Stomach (tissue), 8 donors: ENCODE measurements at regions not wholly inside any gene's neighbourhood (a gene's known extent, or its start where the extent isn't known, plus 50 kb on each side); places are given as distances from the start of the nearest gene placed in this dataset.

Experiments used
- DNase-seq, 2 donors: peaks; one replicate each; pipeline versions ENCODE4 v3.0.0 to v3.0.0-alpha.2; 2013 to 2019
- H3K27ac ChIP-seq, 5 donors: fragments of 200-600 bp in 4 of 5; sonication (generic) in 4 of 5; one replicate each; pipeline ENCODE4 v1.5.1; 2013 to 2019; ENCODE audit warnings: mild to moderate bottlenecking in 1 of 5, moderate library complexity in 1 of 5
- H3K27me3 ChIP-seq, 3 donors: fragments of 200-600 bp; sonication (generic); one replicate each; pipeline ENCODE4 v1.5.1; 2017 to 2019; ENCODE audit warnings: mixed run types in 1 of 3
- H3K36me3 ChIP-seq, 4 donors: fragments of 200-600 bp; sonication (generic); 1 replicate in 3 of 4; 2 replicates in 1 of 4; pipeline ENCODE4 v1.5.1; 2016 to 2019
- H3K4me1 ChIP-seq, 4 donors: fragments of 200-600 bp; sonication (generic); one replicate each; pipeline ENCODE4 v1.5.1; 2016 to 2019
- H3K4me3 ChIP-seq, 4 donors: fragments of 200-600 bp; sonication (generic) in 3 of 4; one replicate each; pipeline ENCODE4 v1.5.1; 2016 to 2019; ENCODE audit warnings: mild to moderate bottlenecking in 1 of 4
- H3K9me3 ChIP-seq, 4 donors: fragments of 200-600 bp; sonication (generic); one replicate each; pipeline ENCODE4 v1.5.1; 2016 to 2019
- CTCF ChIP-seq, 7 experiments: fragments of 450-650 bp in 4 of 7; fragments of 200-600 bp in 3 of 7; sonication (generic) in 3 of 7; IDR thresholded peaks; one replicate each; pipeline ENCODE4 v1.5.1; 2016 to 2019; ENCODE audit warnings: antibody characterized with exemption in 7 of 7, control low read depth in 2 of 7, mild to moderate bottlenecking in 1 of 7
- EP300 ChIP-seq: sonication (generic); formaldehyde crosslinking; IDR thresholded peaks from one replicate; pipeline ENCODE4 v1.6.1; 2017; ENCODE audit warnings: antibody characterized with exemption
- POLR2A ChIP-seq, 4 donors: fragments of 450-650 bp; IDR thresholded peaks; one replicate each; pipeline ENCODE4 v1.6.1; 2016; ENCODE audit warnings: antibody characterized with exemption in 4 of 4, control low read depth in 2 of 4, mild to moderate bottlenecking in 1 of 4, moderate library complexity in 1 of 4
- POLR2AphosphoS5 ChIP-seq, 3 donors: sonication (generic); formaldehyde crosslinking; IDR thresholded peaks; one replicate each; pipeline ENCODE4 v1.6.1; 2016; ENCODE audit warnings: antibody characterized with exemption in 3 of 3
- WGBS, 5 donors: extraction: QIAGEN DNeasy Blood & Tissue Kit in 3 of 5; methylation state at CpG; one replicate each; pipeline versions ENCODE4 v1.1.5 to v1.1.7; 2013 to 2018; 5-methylcytosine and 5-hydroxymethylcytosine counted together
- intact Hi-C: fragments of 100-400 bp; cut with DNase I; formaldehyde crosslinking; loops from one replicate; pipeline ENCODE4 v1.15.1; 2023; ENCODE audit warnings: low total_unique reads
- donor health status: healthy with polysubstance abuse.
- donor health status: Bipolar disorder and iron deficiency.
- donor health status: healthy.

- TF ChIP-seq EP300 (no peak), POLR2AphosphoS5 (IDR thresholded peaks at IDR 0.05) (no peak), CTCF (IDR thresholded peaks at IDR 0.05) (no peak), POLR2A (IDR thresholded peaks at IDR 0.05) (no peak)
- Histone ChIP-seq H3K36me3 (no peaks in the 10 kb centered on the region), H3K4me3 (no peak overlapping the region), H3K27me3 (no peaks in the 10 kb centered on the region), H3K9me3 (no peaks in the 10 kb centered on the region), H3K27ac (no peak overlapping the region), H3K4me1 (no peaks in the 10 kb centered on the region)
- no peak for DNase-seq
- intact Hi-C loops: no loop called here
- 75 to 82% (median 78%) methylated on average over 3 of the region's 3 CpGs for WGBS, 5 donors
Observed at GRCh38 chr18:42176599-42176998, 221.6 kb downstream of the PIK3C3 start.

- Histone ChIP-seq H3K9me3 (no peaks in the 10 kb centered on the region), H3K27me3 (no peaks in the 10 kb centered on the region), H3K27ac (no peak overlapping the region), H3K4me1 (no peaks in the 10 kb centered on the region), H3K36me3 (no peaks in the 10 kb centered on the region), H3K4me3 (no peak overlapping the region)
- TF ChIP-seq POLR2A (IDR thresholded peaks at IDR 0.05) (no peak), EP300 (no peak), POLR2AphosphoS5 (IDR thresholded peaks at IDR 0.05) (no peak), CTCF (IDR thresholded peaks at IDR 0.05) (no peak)
- intact Hi-C loops: no loop called here
- WGBS, 5 donors: 59 to 79% (median 68%) methylated on average over 1 of the region's 1 CpG
- no peak for DNase-seq
Observed at GRCh38 chr18:42177390-42177789, 222.4 kb downstream of the PIK3C3 start.

GRCh38 chr18:42178376-42179080, 223.5 kb downstream of the PIK3C3 start:
- no peaks in the 10 kb centered on the region for H3K9me3 ChIP-seq
- H3K27ac ChIP-seq: no peak overlapping the region
- intact Hi-C loops: no loop called here
- H3K36me3 ChIP-seq: no peaks in the 10 kb centered on the region
- no peaks in the 10 kb centered on the region for H3K27me3 ChIP-seq
- no peaks in the 10 kb centered on the region for H3K4me1 ChIP-seq
- WGBS, 5 donors: 89 to 100% (median 96%) methylated on average over 1 of the region's 1 CpG
- no peak overlapping the region for H3K4me3 ChIP-seq
- no peak for DNase-seq
- TF ChIP-seq POLR2AphosphoS5 (IDR thresholded peaks at IDR 0.05): no peak
- TF ChIP-seq POLR2A (IDR thresholded peaks at IDR 0.05): no peak
- no peak for TF ChIP-seq EP300
- TF ChIP-seq CTCF (IDR thresholded peaks at IDR 0.05): no peak

- no peak for DNase-seq
- Histone ChIP-seq H3K9me3 (no peaks in the 10 kb centered on the region), H3K27ac (no peak overlapping the region), H3K4me3 (no peak overlapping the region), H3K36me3 (no peaks in the 10 kb centered on the region), H3K27me3 (no peaks in the 10 kb centered on the region), H3K4me1 (no peaks in the 10 kb centered on the region)
- TF ChIP-seq POLR2A (IDR thresholded peaks at IDR 0.05): no peak
- TF ChIP-seq EP300: no peak
- 85 to 94% (median 90%) methylated on average over 6 of the region's 6 CpGs for WGBS, 5 donors
- intact Hi-C loops: no loop called here
Observed at GRCh38 chr18:42179542-42180121, 224.6 kb downstream of the PIK3C3 start.

GRCh38 chr18:42181474-42181873, 226.4 kb downstream of the PIK3C3 start:
- TF ChIP-seq EP300 (no peak), CTCF (IDR thresholded peaks at IDR 0.05) (no peak), POLR2A (IDR thresholded peaks at IDR 0.05) (no peak), POLR2AphosphoS5 (IDR thresholded peaks at IDR 0.05) (no peak)
- Histone ChIP-seq H3K27ac (no peak overlapping the region), H3K4me3 (no peak overlapping the region), H3K27me3 (no peaks in the 10 kb centered on the region), H3K4me1 (no peaks in the 10 kb centered on the region), H3K36me3 (no peaks in the 10 kb centered on the region), H3K9me3 (no peaks in the 10 kb centered on the region)
- DNase-seq: no peak
- intact Hi-C loops: no loop called here
- WGBS, 5 donors: 86 to 93% (median 89%) methylated on average over 3 of the region's 3 CpGs
